Activated CD4-positive, alpha-beta T cell treated with anti-CD3 and anti-CD28 coated beads, Interleukin-2, amount 50 U/mL, for 16 hours (primary cell): ENCODE measurements at regions not wholly inside any gene's neighbourhood (a gene's known extent, or its start where the extent isn't known, plus 50 kb on each side); places are given as distances from the start of the nearest gene placed in this dataset.

Experiments
- DNase-seq: peaks from one replicate; pipeline ENCODE4 v3.0.0-alpha.2; 2020

- DNase-seq: no peak
Observed at GRCh38 chr13:57224414-57224813, 57.4 kb downstream of the PRR20E start.

GRCh38 chr13:57250472-57250871, 83.5 kb downstream of the PRR20E start:
- no peak for DNase-seq

GRCh38 chr13:57253551-57253950, 86.6 kb downstream of the PRR20E start:
- DNase-seq: no peak

GRCh38 chr13:57264965-57265364, 98.0 kb downstream of the PRR20E start:
- DNase-seq: no peak

GRCh38 chr13:57270493-57270892, 103.5 kb downstream of the PRR20E start:
- peak; percentile 0 for DNase-seq

GRCh38 chr13:57286511-57287098, 119.6 kb downstream of the PRR20E start:
- no peak for DNase-seq

GRCh38 chr13:57302604-57303003, 135.6 kb downstream of the PRR20E start:
- no peak for DNase-seq

GRCh38 chr13:57311009-57311586, 144.1 kb downstream of the PRR20E start:
- DNase-seq: no peak

GRCh38 chr13:57314897-57315520, 148.0 kb downstream of the PRR20E start:
- DNase-seq: no peak

- no peak for DNase-seq
Observed at GRCh38 chr13:57326532-57326931, 159.5 kb downstream of the PRR20E start.

GRCh38 chr13:57340878-57341277, 173.9 kb downstream of the PRR20E start:
- no peak for DNase-seq

- DNase-seq: no peak
Observed at GRCh38 chr13:57345526-57345925, 178.5 kb downstream of the PRR20E start.

- DNase-seq: no peak
Observed at GRCh38 chr13:57346786-57347185, 179.8 kb downstream of the PRR20E start.

GRCh38 chr13:57352114-57352513, 185.1 kb downstream of the PRR20E start:
- DNase-seq: no peak

GRCh38 chr13:57353831-57354230, 186.8 kb downstream of the PRR20E start:
- DNase-seq: no peak

GRCh38 chr13:57375876-57376275, 208.9 kb downstream of the PRR20E start:
- no peak for DNase-seq

GRCh38 chr13:57408312-57408711, 223.2 kb upstream of the PCDH17 start:
- no peak for DNase-seq

GRCh38 chr13:57409121-57409520, 222.4 kb upstream of the PCDH17 start:
- no peak for DNase-seq

GRCh38 chr13:57409656-57410055, 221.9 kb upstream of the PCDH17 start:
- DNase-seq: no peak

- DNase-seq: no peak
Observed at GRCh38 chr13:57418067-57418677, 213.4 kb upstream of the PCDH17 start.

- no peak for DNase-seq
Observed at GRCh38 chr13:57424379-57424778, 207.2 kb upstream of the PCDH17 start.

GRCh38 chr13:57425531-57425930, 206.0 kb upstream of the PCDH17 start:
- no peak for DNase-seq

- no peak for DNase-seq
Observed at GRCh38 chr13:57437587-57437986, 194.0 kb upstream of the PCDH17 start.

GRCh38 chr13:57438072-57438471, 193.5 kb upstream of the PCDH17 start:
- DNase-seq: no peak
